ENCODE measurements at regions not wholly inside any gene's neighbourhood (a gene's known extent, or its start where the extent isn't known, plus 50 kb on each side); places are given as distances from the start of the nearest gene placed in this dataset.

DNA sequence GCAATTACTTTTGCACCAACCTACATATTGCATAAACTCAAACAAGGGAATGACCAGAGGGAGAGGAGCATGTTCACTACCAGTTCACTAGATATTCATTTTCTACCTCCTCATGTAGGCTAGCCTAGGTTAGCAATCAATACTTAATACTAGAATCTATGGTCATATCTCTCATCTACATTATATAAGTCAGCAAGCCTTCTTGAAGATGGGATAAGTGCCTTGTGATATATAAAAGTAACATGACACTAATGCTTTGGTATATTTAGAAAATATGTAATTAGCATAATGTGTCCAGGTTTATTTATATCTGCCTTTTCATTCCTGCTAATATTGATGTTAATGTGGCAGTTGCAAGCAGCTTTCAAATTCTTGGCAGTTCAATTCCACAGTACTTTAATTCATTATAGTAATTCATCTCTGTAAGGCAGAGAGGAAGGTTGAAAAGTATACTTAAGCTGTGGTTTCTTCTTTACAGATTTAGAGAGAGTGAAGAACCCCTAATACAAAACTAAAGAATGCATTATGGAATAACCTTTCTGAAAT is 1613.2 kb upstream of the ACO1 start:
- TF ChIP-seq, protein P1, sequence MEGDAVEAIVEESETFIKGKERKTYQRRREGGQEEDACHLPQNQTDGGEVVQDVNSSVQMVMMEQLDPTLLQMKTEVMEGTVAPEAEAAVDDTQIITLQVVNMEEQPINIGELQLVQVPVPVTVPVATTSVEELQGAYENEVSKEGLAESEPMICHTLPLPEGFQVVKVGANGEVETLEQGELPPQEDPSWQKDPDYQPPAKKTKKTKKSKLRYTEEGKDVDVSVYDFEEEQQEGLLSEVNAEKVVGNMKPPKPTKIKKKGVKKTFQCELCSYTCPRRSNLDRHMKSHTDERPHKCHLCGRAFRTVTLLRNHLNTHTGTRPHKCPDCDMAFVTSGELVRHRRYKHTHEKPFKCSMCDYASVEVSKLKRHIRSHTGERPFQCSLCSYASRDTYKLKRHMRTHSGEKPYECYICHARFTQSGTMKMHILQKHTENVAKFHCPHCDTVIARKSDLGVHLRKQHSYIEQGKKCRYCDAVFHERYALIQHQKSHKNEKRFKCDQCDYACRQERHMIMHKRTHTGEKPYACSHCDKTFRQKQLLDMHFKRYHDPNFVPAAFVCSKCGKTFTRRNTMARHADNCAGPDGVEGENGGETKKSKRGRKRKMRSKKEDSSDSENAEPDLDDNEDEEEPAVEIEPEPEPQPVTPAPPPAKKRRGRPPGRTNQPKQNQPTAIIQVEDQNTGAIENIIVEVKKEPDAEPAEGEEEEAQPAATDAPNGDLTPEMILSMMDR (IDR thresholded peaks at IDR 0.05; ENCODE audit: borderline replicate concordance): no peak
- Histone ChIP-seq H3K27ac (replicated peaks) (no peak overlapping the region), H3K36me3 (no peaks in the 10 kb centered on the region), H3K4me1 (no peaks in the 10 kb centered on the region), H3K27me3 (ENCODE audit: low read depth) (no peaks in the 10 kb centered on the region), H3K4me3 (no peak overlapping the region), H3K9me3 (replicated peaks) (peaks cover 8% of the 10 kb centered on the region)
- intact Hi-C loops (cut with micrococcal nuclease): loop anchor here (10.0 kb wide), 1 partner anchor 56 kb away; no protein-coding TSS in a partner anchor
- no peak for DNase-seq

- no peak for DNase-seq
- Histone ChIP-seq H3K36me3 (no peaks in the 10 kb centered on the region), H3K9me3 (replicated peaks) (peaks cover 11% of the 10 kb centered on the region), H3K27me3 (ENCODE audit: low read depth) (no peaks in the 10 kb centered on the region), H3K4me1 (no peaks in the 10 kb centered on the region), H3K27ac (replicated peaks) (no peak overlapping the region), H3K4me3 (no peak overlapping the region)
- intact Hi-C loops (cut with micrococcal nuclease): loop anchor here (10.0 kb wide), 1 partner anchor 57 kb away; no protein-coding TSS in a partner anchor
- TF ChIP-seq, protein P1 (IDR thresholded peaks at IDR 0.05; ENCODE audit: borderline replicate concordance): no peak
Measured at GRCh38 chr9:30771760-30772159, 1612.7 kb upstream of the ACO1 start.

DNA sequence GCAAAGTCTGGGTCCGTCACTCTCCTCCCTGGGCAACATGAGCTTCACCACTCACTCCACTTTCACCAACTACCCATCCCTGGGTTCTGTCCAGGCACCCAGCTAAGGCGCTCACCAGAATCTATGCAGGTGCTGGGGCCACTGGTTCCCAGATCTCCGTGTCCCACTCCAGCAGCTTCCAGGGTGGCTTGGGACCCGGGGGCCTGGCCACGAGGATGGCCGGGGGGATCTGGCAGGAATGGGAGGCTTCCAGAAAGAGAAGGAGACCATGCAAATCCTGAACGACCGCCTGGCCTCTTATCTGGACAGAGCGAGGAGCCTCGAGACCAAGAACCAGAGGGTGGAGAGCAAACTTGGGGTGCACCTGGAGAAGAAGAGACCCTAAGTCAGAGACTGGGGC is 1611.0 kb upstream of the ACO1 start:
- TF ChIP-seq, protein P1 (IDR thresholded peaks at IDR 0.05; ENCODE audit: borderline replicate concordance): no peak
- Histone ChIP-seq H3K27ac (replicated peaks) (no peak overlapping the region), H3K9me3 (replicated peaks) (peaks cover 19% of the 10 kb centered on the region), H3K27me3 (ENCODE audit: low read depth) (no peaks in the 10 kb centered on the region), H3K36me3 (no peaks in the 10 kb centered on the region), H3K4me3 (no peak overlapping the region), H3K4me1 (no peaks in the 10 kb centered on the region)
- intact Hi-C loops (cut with micrococcal nuclease): loop anchor here (10.0 kb wide), 1 partner anchor 59 kb away; no protein-coding TSS in a partner anchor
- no peak for DNase-seq

DNA sequence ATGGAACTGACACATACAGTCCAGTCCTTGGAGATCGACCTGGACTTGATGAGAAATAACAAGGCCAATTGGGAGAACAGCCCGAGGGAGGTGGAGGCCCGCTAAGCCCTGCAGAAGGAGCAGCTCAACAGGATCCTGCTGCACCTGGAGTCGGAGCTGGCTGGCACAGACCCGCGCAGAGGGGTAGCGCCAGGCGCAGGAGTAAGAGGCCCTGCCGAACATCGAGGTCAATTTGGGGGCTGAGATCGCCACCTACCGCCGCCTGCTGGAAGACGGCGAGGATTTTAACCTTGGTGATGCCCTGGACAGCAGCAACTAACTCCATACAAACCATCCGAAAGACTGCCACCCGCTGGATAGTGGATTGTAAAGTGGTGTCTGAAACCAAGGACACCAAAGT is 1610.1 kb upstream of the ACO1 start:
- H3K27ac ChIP-seq (replicated peaks): no peak overlapping the region
- no peaks in the 10 kb centered on the region for H3K36me3 ChIP-seq
- no peak for DNase-seq
- intact Hi-C loops (cut with micrococcal nuclease): loop anchor here (10.0 kb wide), 1 partner anchor 60 kb away; no protein-coding TSS in a partner anchor
- H3K27me3 ChIP-seq (ENCODE audit: low read depth): no peaks in the 10 kb centered on the region
- H3K4me3 ChIP-seq: no peak overlapping the region
- peaks cover 19% of the 10 kb centered on the region for H3K9me3 ChIP-seq (replicated peaks)
- TF ChIP-seq, protein P1 (IDR thresholded peaks at IDR 0.05; ENCODE audit: borderline replicate concordance): no peak
- H3K4me1 ChIP-seq: no peaks in the 10 kb centered on the region

GRCh38 chr9:30775236-30775635 is 1609.2 kb upstream of the ACO1 start:
- Histone ChIP-seq H3K27me3 (ENCODE audit: low read depth) (no peaks in the 10 kb centered on the region), H3K36me3 (no peaks in the 10 kb centered on the region), H3K4me1 (no peaks in the 10 kb centered on the region), H3K27ac (replicated peaks) (no peak overlapping the region), H3K4me3 (no peak overlapping the region), H3K9me3 (replicated peaks) (peaks cover 19% of the 10 kb centered on the region)
- intact Hi-C loops (cut with micrococcal nuclease): loop anchor here (10.0 kb wide), 1 partner anchor 60 kb away; no protein-coding TSS in a partner anchor
- TF ChIP-seq, protein P1 (IDR thresholded peaks at IDR 0.05; ENCODE audit: borderline replicate concordance): no peak
- DNase-seq: no peak

Data from left ventricle myocardium inferior (tissue), 1 donor.